OCI-LY7 (cell line): ENCODE measurements at regions not wholly inside any gene's neighbourhood (a gene's known extent, or its start where the extent isn't known, plus 50 kb on each side); places are given as distances from the start of the nearest gene placed in this dataset.

ENCODE experiments used
- CTCF ChIP-seq: fragments of 200-600 bp; sonication (generic); conservative IDR thresholded peaks from 2 replicates; pipeline ENCODE4 v1.5.1; 2014; ENCODE audit warnings: mild to moderate bottlenecking, antibody characterized with exemption, low read length, moderate library complexity, mixed read lengths
- EZH2phosphoT487 ChIP-seq: fragments of 200-600 bp; sonication (generic); IDR thresholded peaks from 2 replicates; pipeline ENCODE4 v1.6.1; 2018; ENCODE audit warnings: low read depth, borderline replicate concordance, mild to moderate bottlenecking, mixed run types, antibody characterized with exemption, low read length, moderate library complexity, mixed read lengths

GRCh38 chr11:70828593-70829082 is 423.7 kb downstream of the SHANK2 start:
- TF ChIP-seq CTCF (no peak), EZH2phosphoT487 (no peak)
